Fibroblast of skin of scalp (primary cell): ENCODE measurements at regions not wholly inside any gene's neighbourhood (a gene's known extent, or its start where the extent isn't known, plus 50 kb on each side); places are given as distances from the start of the nearest gene placed in this dataset.
"Not testable (repeated sequence)": the region's sequence is repeated elsewhere in the genome, so short reads cannot be mapped to it uniquely, and the experiment has no call there.

Source experiments
- DNase-seq: peaks from one replicate; pipeline ENCODE4 v3.0.0-alpha.2; 2013

DNA sequence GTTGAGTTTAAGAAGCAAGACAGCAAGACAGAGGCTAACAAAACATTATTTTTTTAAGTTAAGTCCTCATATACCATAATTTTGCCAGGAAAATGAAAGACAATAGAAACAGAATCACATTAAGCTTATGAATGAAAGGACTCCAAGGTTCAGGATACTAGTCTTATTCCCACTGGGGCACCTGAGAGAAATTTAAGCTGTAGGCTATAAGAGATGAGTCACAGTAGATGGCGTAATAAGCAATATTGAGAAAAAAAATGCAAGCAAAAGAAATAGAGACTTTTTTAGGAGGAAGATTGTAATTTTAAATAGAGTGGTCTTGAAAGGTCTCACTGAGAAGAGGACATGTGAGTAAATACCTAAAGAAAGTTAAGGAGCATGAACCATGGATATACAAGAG, 57.1 kb upstream of the KIF2B start:
- no peak for DNase-seq

DNA sequence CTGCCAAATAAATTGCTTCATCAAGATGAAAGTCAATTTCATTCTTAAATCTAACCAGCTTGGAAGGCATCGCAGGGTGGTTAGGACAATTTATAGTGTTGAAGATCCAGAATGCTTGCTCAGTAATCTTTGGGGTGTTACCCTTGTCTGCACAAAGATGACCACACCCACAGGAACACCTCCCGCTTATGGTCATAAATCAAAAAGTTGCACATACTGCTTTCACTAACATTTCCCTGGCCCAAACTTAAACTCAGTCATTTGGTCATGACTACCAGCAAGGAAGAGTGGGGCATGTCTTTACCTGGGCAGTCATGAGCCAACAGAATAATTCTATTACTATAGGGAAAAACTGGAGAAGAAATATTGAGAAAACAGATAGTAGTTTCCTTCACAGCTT, 57.6 kb upstream of the KIF2B start:
- no peak for DNase-seq

DNA sequence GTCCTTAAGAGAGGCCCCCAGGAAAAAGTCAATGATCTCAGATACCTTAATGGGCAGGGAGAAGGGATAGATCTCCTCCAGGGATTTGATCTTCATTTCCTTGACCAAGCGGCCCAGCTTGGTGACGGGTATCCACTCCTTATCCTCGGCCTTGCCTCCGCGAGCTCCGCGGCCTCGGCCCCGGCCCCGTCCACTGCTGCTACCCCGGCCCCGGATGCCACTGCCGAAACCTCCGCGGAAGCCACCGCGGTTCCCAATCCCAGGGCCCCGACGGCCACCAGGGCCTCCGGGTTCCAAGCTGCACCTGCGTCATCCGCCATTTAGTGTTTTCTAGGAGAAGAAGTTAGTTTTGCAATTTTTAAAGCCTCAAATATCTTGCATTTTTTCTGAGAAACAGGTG, 65.2 kb upstream of the KIF2B start:
- DNase-seq: no peak

DNA sequence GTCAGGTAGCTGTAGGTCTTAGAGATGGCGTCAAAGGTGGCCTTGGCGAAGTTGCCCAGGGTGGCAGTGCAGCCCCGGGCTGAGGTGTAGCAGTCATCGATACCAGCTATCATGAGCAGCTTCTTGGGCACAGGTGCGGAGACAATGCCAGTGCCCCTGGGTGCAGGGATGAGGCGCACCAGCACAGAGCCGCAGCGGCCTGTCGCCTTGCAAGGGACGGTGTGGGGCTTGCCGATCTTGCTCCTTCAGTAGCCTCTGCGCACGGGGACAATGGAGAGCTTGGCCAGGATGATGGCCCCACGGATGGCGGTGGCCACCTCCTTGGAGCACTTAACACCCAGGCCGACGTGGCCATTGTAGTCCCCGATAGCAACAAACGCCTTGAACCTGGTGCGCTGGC, 65.6 kb upstream of the KIF2B start:
- not testable (repeated sequence) for DNase-seq

- peak; percentile 22 for DNase-seq
These were observed 73.5 kb upstream of the KIF2B start for GRCh38 chr17:53749178-53749577.

DNA sequence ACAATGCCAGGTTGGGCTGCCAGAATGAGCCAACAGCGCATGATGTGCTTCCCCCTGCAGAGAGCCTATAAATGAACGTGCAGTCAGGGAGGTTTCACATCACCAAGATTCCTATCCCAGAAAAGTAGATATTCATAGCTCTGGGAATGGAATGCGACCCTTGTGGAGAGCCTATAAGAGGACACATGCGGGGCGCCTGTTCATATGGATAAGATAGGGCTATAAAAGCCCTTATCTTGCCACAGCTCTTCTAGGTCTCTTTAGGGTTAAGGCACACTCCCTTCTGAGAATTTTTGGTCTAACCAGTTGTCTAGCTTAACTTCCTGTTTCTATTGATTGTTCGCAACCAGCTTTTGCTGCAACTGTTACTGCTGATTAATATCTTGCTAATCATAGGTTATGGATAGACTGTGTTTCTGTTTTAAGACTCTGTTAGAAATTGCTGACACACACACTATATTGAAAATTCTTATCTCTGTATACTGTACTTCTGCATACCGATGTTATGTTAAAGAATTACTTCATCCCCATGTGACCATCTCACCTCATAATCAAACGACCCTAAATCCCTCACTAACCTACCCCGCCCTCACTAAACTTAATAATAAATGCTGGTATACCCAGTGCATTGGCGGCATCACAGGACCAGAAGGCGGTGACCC, 74.4 kb upstream of the KIF2B start:
- DNase-seq: not testable (repeated sequence)

GRCh38 chr17:53740312-53740711, 82.4 kb upstream of the KIF2B start:
- no peak for DNase-seq

DNA sequence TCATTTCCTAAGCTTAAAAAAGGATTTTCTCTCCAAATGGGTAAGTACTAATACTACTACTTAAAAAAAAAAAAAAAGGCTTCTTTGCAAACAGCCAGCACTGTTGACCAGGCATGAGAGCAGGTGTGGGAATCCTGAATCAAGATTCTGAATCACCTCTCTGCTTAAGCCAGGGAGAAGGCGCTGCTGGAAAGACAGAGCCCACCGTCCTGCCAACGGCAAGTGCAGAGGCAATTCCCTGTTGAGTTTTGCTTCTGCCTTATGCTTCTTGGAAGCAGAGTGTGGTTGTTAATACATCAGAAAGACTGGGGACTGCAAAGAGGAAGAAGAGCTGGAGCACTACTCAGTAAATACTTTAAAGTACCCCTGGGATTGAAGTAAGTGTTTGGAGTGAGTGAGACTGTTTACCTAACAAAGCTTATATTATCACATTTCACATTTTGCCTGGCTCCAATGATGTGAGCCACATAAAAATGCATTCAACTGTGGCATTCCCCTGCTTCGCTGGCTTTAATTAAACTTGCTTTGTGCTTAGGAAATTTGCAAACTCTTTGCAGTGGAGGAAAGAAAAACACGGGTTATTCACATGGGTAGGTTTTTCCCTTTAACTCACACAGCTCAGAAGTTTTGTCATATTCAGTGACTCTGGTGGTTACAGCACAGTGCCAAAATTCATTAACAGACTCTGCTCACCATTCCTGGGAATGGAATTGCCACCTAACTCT, 86.0 kb upstream of the KIF2B start:
- DNase-seq: no peak

- DNase-seq: peak; percentile 16
These were observed 98.0 kb upstream of the KIF2B start for GRCh38 chr17:53724726-53725125.

- DNase-seq: peak; percentile 99
These were observed 100.3 kb upstream of the KIF2B start for GRCh38 chr17:53722407-53722806.

DNA sequence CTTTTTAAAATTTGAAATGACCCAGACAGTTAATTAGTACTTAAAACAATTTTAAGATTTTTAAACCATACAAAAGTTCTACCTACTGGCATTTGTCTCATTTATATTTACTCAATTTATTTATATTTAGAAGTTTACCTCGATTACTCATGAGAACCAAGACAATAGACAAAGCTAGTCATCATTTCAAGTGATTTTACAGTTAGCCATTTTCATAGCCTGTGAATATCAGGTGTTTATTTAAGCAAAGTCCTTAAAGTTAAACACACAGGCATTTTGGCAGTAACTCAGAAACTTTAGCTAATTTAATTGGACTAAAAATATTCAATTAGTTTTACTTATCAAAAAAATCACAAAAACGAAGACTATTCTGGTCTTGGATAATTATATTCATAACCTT, 101.6 kb upstream of the KIF2B start:
- DNase-seq: no peak

DNA sequence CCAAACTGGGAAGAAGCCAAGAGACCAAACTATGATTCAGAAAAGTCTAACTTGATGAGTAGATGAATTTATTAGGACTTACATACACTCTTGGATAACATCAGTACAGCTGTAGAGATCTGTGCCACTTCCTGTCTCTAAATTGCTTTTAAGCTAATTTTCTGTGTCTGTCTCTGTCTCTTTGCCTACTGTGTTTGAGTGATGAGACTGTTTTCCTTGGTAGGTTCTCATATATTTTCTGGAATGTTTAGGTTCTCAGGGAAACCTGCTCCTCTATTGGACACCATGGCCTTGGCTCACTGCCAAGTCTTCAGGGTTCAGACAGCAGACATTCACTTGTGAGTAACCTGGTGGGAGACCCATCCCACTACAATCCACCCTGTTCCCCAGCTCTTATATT, 103.5 kb upstream of the KIF2B start:
- DNase-seq: peak; percentile 46

GRCh38 chr17:53707566-53707965, 115.2 kb upstream of the KIF2B start:
- DNase-seq: no peak

DNA sequence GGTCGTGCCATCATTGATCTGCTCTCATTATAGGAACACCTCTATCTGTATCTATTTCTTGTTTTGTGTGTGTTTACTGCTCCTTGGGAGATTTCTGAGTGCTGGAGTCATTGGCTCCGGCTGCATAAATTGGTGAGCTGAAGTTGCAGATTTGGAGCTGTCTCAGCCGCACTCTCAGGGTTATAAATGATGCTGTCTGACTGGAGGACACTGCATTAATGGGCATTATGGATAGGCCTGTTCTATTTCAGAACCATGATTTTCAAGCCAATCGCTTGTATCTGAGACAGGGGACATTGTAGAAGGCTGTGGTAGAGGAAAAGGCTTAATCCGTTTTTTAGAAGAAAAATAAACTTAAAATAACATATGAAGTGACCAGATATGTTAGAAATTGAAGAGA, 126.4 kb upstream of the KIF2B start:
- DNase-seq: no peak

DNA sequence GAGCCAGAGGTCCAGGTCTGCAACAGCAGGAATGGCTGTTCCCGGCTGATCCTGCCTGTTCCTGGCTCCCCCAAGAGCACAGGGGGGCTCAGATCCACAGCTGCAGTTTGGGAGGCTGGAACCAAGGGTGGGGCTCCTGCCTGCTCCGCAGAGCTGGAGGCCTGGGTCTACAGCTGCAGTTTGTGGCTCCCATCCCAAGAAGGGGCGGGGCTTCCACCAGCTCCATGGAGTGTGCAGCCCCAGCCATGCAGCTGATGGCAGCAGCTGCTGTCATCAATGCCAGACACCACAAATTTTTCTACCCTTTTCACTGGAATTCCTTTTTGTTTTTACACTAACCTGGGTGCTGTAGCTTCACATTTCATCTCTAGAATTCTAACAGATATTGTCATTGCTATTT, 135.4 kb upstream of the KIF2B start:
- no peak for DNase-seq

- no peak for DNase-seq
These were observed 142.0 kb upstream of the KIF2B start for GRCh38 chr17:53680745-53681144.

- no peak for DNase-seq
These were observed 153.9 kb upstream of the KIF2B start for GRCh38 chr17:53668854-53669253.

- no peak for DNase-seq
These were observed 160.1 kb upstream of the KIF2B start for GRCh38 chr17:53662608-53663007.

GRCh38 chr17:53659181-53659580, 163.5 kb upstream of the KIF2B start:
- DNase-seq: no peak

GRCh38 chr17:53655591-53655990, 167.1 kb upstream of the KIF2B start:
- peak; percentile 2 for DNase-seq

GRCh38 chr17:53649201-53649600, 173.5 kb upstream of the KIF2B start:
- DNase-seq: no peak

GRCh38 chr17:53646835-53647234, 175.9 kb upstream of the KIF2B start:
- DNase-seq: no peak

- no peak for DNase-seq
These were observed 181.9 kb upstream of the KIF2B start for GRCh38 chr17:53640808-53641207.

GRCh38 chr17:53635444-53635843, 187.3 kb upstream of the KIF2B start:
- no peak for DNase-seq

DNA sequence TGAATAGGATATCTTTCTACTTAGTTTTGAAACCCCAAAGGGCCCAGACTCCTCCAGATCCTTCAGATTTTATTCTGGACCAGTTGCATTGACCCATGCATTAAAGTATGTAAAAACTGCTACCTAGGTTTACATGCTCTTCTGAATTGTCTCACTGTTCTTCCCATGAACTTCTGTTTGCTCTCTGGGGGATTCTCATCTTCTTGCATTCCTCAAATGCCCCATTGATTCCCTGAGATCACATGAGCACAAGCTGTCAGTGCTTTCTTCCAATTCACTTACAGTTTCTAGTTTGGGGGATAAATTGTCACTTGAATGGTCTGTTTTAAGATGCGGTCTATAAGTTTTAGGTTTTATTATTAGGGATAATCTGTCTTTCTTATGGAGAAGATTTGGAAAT, 188.9 kb upstream of the KIF2B start:
- peak; percentile 59 for DNase-seq
